ENCODE measurements at regions not wholly inside any gene's neighbourhood (a gene's known extent, or its start where the extent isn't known, plus 50 kb on each side); places are given as distances from the start of the nearest gene placed in this dataset.

- Histone ChIP-seq H3K9me2 (no peaks in the 10 kb centered on the region), H3K9ac (no peak overlapping the region), H3K4me1 (ENCODE audit: control insufficient read depth in 1 of 2, insufficient read depth in 2 of 2, low read depth in 1 of 2, low read length in 1 of 2) (no peaks in the 10 kb centered on the region), H3K4me3 (ENCODE audit: low read depth in 2 of 2, low read length in 1 of 2) (no peak overlapping the region), H3K27me3 (ENCODE audit: insufficient read depth) (no peaks in the 10 kb centered on the region), H3K4me2 (no peak overlapping the region), H3F3A (replicated peaks; ENCODE audit: insufficient read depth) (no peaks in the 10 kb centered on the region), H3K36me3 (replicated peaks in 1 of 2; ENCODE audit: control insufficient read depth in 1 of 2, insufficient read depth in 2 of 2, low read length in 1 of 2) (no peaks in the 10 kb centered on the region), H4K20me1 (ENCODE audit: insufficient read depth) (no peaks in the 10 kb centered on the region), H3K79me2 (ENCODE audit: insufficient read depth) (no peaks in the 10 kb centered on the region), H3K27ac (ENCODE audit: low read depth in 2 of 2, low read length in 1 of 2) (no peak overlapping the region), H2AFZ (ENCODE audit: low read depth) (no peak overlapping the region), H3K9me3 (no peaks in the 10 kb centered on the region)
- 76% methylated on average over 6 of the region's 9 CpGs for WGBS (ENCODE audit: low lambda C conversion rate)
- TF ChIP-seq RCOR1 (IDR thresholded peaks at IDR 0.05; ENCODE audit: low read length) (no peak), CHD2 (IDR thresholded peaks at IDR 0.05; ENCODE audit: low read length, partially characterized antibody) (no peak), GABPA (IDR thresholded peaks at IDR 0.05; ENCODE audit: low read depth) (no peak), TCF12 (IDR thresholded peaks at IDR 0.05) (no peak), RXRA (IDR thresholded peaks at IDR 0.05; ENCODE audit: borderline replicate concordance, low read depth) (no peak), FOXM1 (IDR thresholded peaks at IDR 0.05; ENCODE audit: low read depth) (no peak), FOSL2 (IDR thresholded peaks at IDR 0.05; ENCODE audit: borderline replicate concordance, low read depth) (no peak), EZH2phosphoT487 (IDR thresholded peaks at IDR 0.05; ENCODE audit: borderline replicate concordance, low read depth) (no peak), MEF2A (IDR thresholded peaks at IDR 0.05; ENCODE audit: borderline replicate concordance, low read depth) (no peak), CTCF (IDR thresholded peaks at IDR 0.05) (no peak), GATA2 (CRISPR knock-in tag; IDR thresholded peaks at IDR 0.05) (no peak), NFIC (IDR thresholded peaks at IDR 0.05; ENCODE audit: borderline replicate concordance) (no peak), FOXJ3 (CRISPR knock-in tag; IDR thresholded peaks at IDR 0.05) (no peak), RFX5 (IDR thresholded peaks at IDR 0.05; ENCODE audit: low read length) (no peak), EP300 (IDR thresholded peaks at IDR 0.05; ENCODE audit: borderline replicate concordance in 1 of 2, low read depth in 1 of 2, low read length in 1 of 2) (no peak), SMC3 (IDR thresholded peaks at IDR 0.05; ENCODE audit: low read depth, low read length) (no peak), ELF1 (IDR thresholded peaks at IDR 0.05) (no peak), PBX3 (IDR thresholded peaks at IDR 0.05) (no peak), YY1 (IDR thresholded peaks at IDR 0.05; ENCODE audit: low read depth) (no peak)
- CTCF ChIA-PET: interaction anchor here (1.4 kb wide), 1 partner anchor 269 kb away, joined by 4 read pairs; no protein-coding TSS in a partner anchor
- POLR2A ChIA-PET: no interaction called here
- DNase-seq: no peak
Measured at GRCh38 chr11:95435628-95436353, 204.8 kb upstream of the SESN3 start.
